ENCODE measurements at regions not wholly inside any gene's neighbourhood (a gene's known extent, or its start where the extent isn't known, plus 50 kb on each side); places are given as distances from the start of the nearest gene placed in this dataset.
A peak's percentile ranks its signal among the peaks of the same experiment; 100 is the strongest.

DNA sequence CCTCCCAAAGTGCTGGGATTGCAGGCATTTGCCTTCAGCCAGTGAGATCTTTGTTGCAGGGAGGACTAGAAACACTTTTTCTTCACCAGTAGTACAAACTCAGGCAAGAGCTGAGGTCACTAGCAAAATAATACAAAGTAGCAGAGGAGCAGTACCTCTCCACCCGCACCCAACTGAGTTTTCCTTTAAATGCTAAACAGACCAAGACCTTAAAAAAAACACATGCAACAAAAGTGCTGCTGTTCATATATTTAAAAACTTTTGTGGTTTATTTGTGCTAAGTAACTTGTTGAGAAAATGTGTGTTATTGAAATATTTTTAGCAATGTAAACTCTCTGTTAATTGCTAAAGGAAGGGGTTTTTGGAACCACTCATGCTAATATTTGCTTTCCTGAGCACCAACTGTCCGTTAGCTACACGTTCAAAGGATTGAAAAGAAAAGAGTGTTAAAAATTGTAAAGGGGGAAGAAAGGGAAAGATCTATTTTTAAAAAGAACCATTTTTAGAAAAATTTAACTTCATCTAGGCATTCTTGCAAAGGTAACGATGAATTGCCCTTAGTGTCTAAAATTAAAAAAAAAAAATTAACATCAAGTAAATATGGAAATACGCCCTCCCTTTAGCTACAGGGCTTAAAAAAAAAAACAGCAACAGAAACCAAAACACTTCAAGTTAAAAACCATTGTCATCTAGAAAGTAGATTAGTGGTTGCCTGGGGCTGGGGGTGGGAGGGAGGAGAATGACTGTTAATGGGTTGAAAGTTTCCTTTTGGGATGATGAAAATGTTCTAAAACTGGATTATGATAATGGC, 114.0 kb upstream of the KRAS start (continued):
- TF ChIP-seq, protein P1, sequence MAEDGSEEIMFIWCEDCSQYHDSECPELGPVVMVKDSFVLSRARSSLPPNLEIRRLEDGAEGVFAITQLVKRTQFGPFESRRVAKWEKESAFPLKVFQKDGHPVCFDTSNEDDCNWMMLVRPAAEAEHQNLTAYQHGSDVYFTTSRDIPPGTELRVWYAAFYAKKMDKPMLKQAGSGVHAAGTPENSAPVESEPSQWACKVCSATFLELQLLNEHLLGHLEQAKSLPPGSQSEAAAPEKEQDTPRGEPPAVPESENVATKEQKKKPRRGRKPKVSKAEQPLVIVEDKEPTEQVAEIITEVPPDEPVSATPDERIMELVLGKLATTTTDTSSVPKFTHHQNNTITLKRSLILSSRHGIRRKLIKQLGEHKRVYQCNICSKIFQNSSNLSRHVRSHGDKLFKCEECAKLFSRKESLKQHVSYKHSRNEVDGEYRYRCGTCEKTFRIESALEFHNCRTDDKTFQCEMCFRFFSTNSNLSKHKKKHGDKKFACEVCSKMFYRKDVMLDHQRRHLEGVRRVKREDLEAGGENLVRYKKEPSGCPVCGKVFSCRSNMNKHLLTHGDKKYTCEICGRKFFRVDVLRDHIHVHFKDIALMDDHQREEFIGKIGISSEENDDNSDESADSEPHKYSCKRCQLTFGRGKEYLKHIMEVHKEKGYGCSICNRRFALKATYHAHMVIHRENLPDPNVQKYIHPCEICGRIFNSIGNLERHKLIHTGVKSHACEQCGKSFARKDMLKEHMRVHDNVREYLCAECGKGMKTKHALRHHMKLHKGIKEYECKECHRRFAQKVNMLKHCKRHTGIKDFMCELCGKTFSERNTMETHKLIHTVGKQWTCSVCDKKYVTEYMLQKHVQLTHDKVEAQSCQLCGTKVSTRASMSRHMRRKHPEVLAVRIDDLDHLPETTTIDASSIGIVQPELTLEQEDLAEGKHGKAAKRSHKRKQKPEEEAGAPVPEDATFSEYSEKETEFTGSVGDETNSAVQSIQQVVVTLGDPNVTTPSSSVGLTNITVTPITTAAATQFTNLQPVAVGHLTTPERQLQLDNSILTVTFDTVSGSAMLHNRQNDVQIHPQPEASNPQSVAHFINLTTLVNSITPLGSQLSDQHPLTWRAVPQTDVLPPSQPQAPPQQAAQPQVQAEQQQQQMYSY (CRISPR knock-in tag; IDR thresholded peaks at IDR 0.05), result no peak
- TF ChIP-seq FOXK2 (IDR thresholded peaks at IDR 0.05) (no peak), EP300 (IDR thresholded peaks at IDR 0.05; ENCODE audit: borderline replicate concordance in 1 of 2, control insufficient read depth in 1 of 2, low read depth in 2 of 2, low read length in 2 of 2) (peak in 1 of 2 experiments; percentile 34; a peak in 2 of 4 replicates), NFXL1 (IDR thresholded peaks at IDR 0.05; ENCODE audit: borderline replicate concordance) (no peak), FOS (IDR thresholded peaks at IDR 0.05; ENCODE audit: borderline replicate concordance, extremely low read depth, insufficient read length) (no peak), SUZ12 (IDR thresholded peaks at IDR 0.05; ENCODE audit: unreplicated experiment) (no peak), KAT2A (conservative IDR thresholded peaks at IDR 0.05; ENCODE audit: control insufficient read depth, low read depth, low read length) (no peak), ASH2L (IDR thresholded peaks at IDR 0.05; ENCODE audit: borderline replicate concordance, low read depth) (no peak), ZNF274 (IDR thresholded peaks at IDR 0.05; ENCODE audit: insufficient read depth, insufficient read length) (no peak), KDM1A (IDR thresholded peaks at IDR 0.05; ENCODE audit: borderline replicate concordance) (no peak), CREB1 (IDR thresholded peaks at IDR 0.05; ENCODE audit: low read depth) (no peak), CREM (IDR thresholded peaks at IDR 0.05; ENCODE audit: low read depth) (no peak), SIX5 (IDR thresholded peaks at IDR 0.05; ENCODE audit: low read depth, low read length, severe bottlenecking) (no peak), CBFB (IDR thresholded peaks at IDR 0.05; ENCODE audit: low read depth) (peak; percentile 45; the same call in 1 of the 2 replicates), IRF4 (IDR thresholded peaks at IDR 0.05; ENCODE audit: low read depth, low read length) (no peak)
- TF ChIP-seq, protein P2, sequence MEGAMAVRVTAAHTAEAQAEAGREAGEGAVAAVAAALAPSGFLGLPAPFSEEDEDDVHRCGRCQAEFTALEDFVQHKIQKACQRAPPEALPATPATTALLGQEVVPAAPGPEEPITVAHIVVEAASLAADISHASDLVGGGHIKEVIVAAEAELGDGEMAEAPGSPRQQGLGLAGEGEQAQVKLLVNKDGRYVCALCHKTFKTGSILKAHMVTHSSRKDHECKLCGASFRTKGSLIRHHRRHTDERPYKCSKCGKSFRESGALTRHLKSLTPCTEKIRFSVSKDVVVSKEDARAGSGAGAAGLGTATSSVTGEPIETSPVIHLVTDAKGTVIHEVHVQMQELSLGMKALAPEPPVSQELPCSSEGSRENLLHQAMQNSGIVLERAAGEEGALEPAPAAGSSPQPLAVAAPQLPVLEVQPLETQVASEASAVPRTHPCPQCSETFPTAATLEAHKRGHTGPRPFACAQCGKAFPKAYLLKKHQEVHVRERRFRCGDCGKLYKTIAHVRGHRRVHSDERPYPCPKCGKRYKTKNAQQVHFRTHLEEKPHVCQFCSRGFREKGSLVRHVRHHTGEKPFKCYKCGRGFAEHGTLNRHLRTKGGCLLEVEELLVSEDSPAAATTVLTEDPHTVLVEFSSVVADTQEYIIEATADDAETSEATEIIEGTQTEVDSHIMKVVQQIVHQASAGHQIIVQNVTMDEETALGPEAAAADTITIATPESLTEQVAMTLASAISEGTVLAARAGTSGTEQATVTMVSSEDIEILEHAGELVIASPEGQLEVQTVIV (IDR thresholded peaks at IDR 0.05; ENCODE audit: borderline replicate concordance, partially characterized antibody), result no peak
- TF ChIP-seq, protein P3, sequence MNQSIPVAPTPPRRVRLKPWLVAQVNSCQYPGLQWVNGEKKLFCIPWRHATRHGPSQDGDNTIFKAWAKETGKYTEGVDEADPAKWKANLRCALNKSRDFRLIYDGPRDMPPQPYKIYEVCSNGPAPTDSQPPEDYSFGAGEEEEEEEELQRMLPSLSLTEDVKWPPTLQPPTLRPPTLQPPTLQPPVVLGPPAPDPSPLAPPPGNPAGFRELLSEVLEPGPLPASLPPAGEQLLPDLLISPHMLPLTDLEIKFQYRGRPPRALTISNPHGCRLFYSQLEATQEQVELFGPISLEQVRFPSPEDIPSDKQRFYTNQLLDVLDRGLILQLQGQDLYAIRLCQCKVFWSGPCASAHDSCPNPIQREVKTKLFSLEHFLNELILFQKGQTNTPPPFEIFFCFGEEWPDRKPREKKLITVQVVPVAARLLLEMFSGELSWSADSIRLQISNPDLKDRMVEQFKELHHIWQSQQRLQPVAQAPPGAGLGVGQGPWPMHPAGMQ (IDR thresholded peaks at IDR 0.05; ENCODE audit: borderline replicate concordance), result no peak
- TF ChIP-seq, protein P4, sequence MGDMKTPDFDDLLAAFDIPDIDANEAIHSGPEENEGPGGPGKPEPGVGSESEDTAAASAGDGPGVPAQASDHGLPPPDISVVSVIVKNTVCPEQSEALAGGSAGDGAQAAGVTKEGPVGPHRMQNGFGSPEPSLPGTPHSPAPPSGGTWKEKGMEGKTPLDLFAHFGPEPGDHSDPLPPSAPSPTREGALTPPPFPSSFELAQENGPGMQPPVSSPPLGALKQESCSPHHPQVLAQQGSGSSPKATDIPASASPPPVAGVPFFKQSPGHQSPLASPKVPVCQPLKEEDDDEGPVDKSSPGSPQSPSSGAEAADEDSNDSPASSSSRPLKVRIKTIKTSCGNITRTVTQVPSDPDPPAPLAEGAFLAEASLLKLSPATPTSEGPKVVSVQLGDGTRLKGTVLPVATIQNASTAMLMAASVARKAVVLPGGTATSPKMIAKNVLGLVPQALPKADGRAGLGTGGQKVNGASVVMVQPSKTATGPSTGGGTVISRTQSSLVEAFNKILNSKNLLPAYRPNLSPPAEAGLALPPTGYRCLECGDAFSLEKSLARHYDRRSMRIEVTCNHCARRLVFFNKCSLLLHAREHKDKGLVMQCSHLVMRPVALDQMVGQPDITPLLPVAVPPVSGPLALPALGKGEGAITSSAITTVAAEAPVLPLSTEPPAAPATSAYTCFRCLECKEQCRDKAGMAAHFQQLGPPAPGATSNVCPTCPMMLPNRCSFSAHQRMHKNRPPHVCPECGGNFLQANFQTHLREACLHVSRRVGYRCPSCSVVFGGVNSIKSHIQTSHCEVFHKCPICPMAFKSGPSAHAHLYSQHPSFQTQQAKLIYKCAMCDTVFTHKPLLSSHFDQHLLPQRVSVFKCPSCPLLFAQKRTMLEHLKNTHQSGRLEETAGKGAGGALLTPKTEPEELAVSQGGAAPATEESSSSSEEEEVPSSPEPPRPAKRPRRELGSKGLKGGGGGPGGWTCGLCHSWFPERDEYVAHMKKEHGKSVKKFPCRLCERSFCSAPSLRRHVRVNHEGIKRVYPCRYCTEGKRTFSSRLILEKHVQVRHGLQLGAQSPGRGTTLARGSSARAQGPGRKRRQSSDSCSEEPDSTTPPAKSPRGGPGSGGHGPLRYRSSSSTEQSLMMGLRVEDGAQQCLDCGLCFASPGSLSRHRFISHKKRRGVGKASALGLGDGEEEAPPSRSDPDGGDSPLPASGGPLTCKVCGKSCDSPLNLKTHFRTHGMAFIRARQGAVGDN (IDR thresholded peaks at IDR 0.05), result 0 out of 2 replicates have a peak, but pooled peaks have one; percentile 12
